ENCODE measurements at regions not wholly inside any gene's neighbourhood (a gene's known extent, or its start where the extent isn't known, plus 50 kb on each side); places are given as distances from the start of the nearest gene placed in this dataset.

- Histone ChIP-seq H3K27ac (ENCODE audit: insufficient read depth, low read length) (no peak overlapping the region), H3K4me3 (ENCODE audit: insufficient read depth, low read depth, low read length) (no peak overlapping the region), H2AK9ac (replicated peaks; ENCODE audit: low read depth, low read length, poor library complexity) (no peak overlapping the region), H3K9me1 (ENCODE audit: insufficient read depth, low read length) (peaks cover 4% of the 10 kb centered on the region; the same call in 1 of the 2 replicates), H3K4me2 (ENCODE audit: low read depth, low read length) (no peak overlapping the region), H4K20me1 (ENCODE audit: insufficient read depth, low read length) (0 out of 2 replicates have a peak, but pooled peaks cover 5% of the 10 kb centered on the region), H3K79me1 (ENCODE audit: low read depth in 1 of 2, low read length in 2 of 2) (peaks cover 11 to 29% of the 10 kb centered on the region in 2 experiments), H3K4ac (ENCODE audit: low read depth, low read length) (no peak overlapping the region), H3K56ac (ENCODE audit: extremely low read depth, insufficient read depth, low read length) (no peak overlapping the region), H3K23ac (ENCODE audit: low read depth, low read length) (no peak overlapping the region), H2AFZ (replicated peaks; ENCODE audit: low read length, poor library complexity) (no peak overlapping the region), H2BK5ac (ENCODE audit: low read depth, low read length, poor library complexity, severe bottlenecking) (no peak overlapping the region), H3K18ac (ENCODE audit: low read depth, low read length) (no peak overlapping the region), H3K9ac (ENCODE audit: low read depth, low read length) (no peak overlapping the region), H2BK20ac (ENCODE audit: low read depth, low read length) (no peak overlapping the region), H4K91ac (ENCODE audit: insufficient read depth, low read depth, low read length) (no peak overlapping the region), H4K5ac (ENCODE audit: low read depth, low read length) (no peak overlapping the region), H2BK15ac (ENCODE audit: low read depth, low read length) (no peak overlapping the region), H3K27me3 (ENCODE audit: control insufficient read depth, insufficient read depth, low read length) (no peaks in the 10 kb centered on the region), H3K36me3 (ENCODE audit: control insufficient read depth, insufficient read depth, low read length) (peaks cover 26% of the 10 kb centered on the region), H3K14ac (replicated peaks; ENCODE audit: low read depth, low read length) (no peak overlapping the region), H3K4me1 (ENCODE audit: control insufficient read depth, insufficient read depth, low read length) (peaks cover 2% of the 10 kb centered on the region; the same call in 1 of the 2 replicates), H4K8ac (ENCODE audit: low read depth in 2 of 2, low read length in 2 of 2) (no peak overlapping the region), H2BK120ac (ENCODE audit: low read depth, low read length) (no peak overlapping the region), H2AK5ac (ENCODE audit: low read depth, low read length) (no peak overlapping the region), H3K9me3 (ENCODE audit: control insufficient read depth, insufficient read depth, low read length) (no peaks in the 10 kb centered on the region)
- TF ChIP-seq NFE2L2 (IDR thresholded peaks at IDR 0.05; ENCODE audit: low read depth, low read length) (no peak), RFX5 (IDR thresholded peaks at IDR 0.05; ENCODE audit: low read depth, low read length) (no peak), CEBPB (IDR thresholded peaks at IDR 0.05; ENCODE audit: low read depth, low read length) (no peak), MXI1 (IDR thresholded peaks at IDR 0.05; ENCODE audit: borderline replicate concordance, low read depth, low read length) (no peak), MAZ (IDR thresholded peaks at IDR 0.05; ENCODE audit: borderline replicate concordance, low read depth, low read length) (no peak), ELK1 (IDR thresholded peaks at IDR 0.05; ENCODE audit: borderline replicate concordance, low read depth, low read length) (no peak), RAD21 (IDR thresholded peaks at IDR 0.05; ENCODE audit: low read length) (no peak), SMC3 (IDR thresholded peaks at IDR 0.05; ENCODE audit: low read depth, low read length) (no peak), CHD1 (IDR thresholded peaks at IDR 0.05; ENCODE audit: low read depth, low read length) (no peak), CTCF (conservative IDR thresholded peaks at IDR 0.05; ENCODE audit: low read depth, low read length) (no peak)
- intact Hi-C loops (cut with micrococcal nuclease), result no loop called here
- no peak for ATAC-seq (ENCODE audit: low read depth)
- in situ Hi-C loops (cut with MboI; ENCODE audit: low sequenced_read_pairs), result no loop called here
- CTCF ChIA-PET, result no interaction called here
- dilution Hi-C loops (cut with HindIII; ENCODE audit: low sequenced_read_pairs, unreplicated experiment), result no loop called here
- POLR2A ChIA-PET (ENCODE audit: unreplicated experiment), result no interaction called here
- BruUV-seq (replicated peaks), result no TSS peak
- 80% methylated on average over 3 of the region's 17 CpGs; no CpG with 5 or more reads in 1 of the 2 experiments for WGBS, 2 experiments (ENCODE audit: extremely low coverage in 2 of 2, insufficient read length in 1 of 2)
- DNase-seq, result no peak
These were observed 132.2 kb downstream of the NCOR2 start for GRCh38 chr12:124434951-124435805.

Measured in IMR-90 (cell line).